C4-2B (cell line): ENCODE measurements at regions not wholly inside any gene's neighbourhood (a gene's known extent, or its start where the extent isn't known, plus 50 kb on each side); places are given as distances from the start of the nearest gene placed in this dataset.
A peak's percentile ranks its signal among the peaks of the same experiment; 100 is the strongest.

Experiments
- H3K27ac ChIP-seq: fragments of 450-650 bp; 2 replicates; pipeline ENCODE4 v1.5.1; 2017
- ZFX ChIP-seq: fragments of 450-650 bp; IDR thresholded peaks from 2 replicates; pipeline ENCODE4 v1.6.1; 2017
- TF ChIP-seq, protein P1 (sequence below): fragments of 450-650 bp; conservative IDR thresholded peaks from 2 replicates; pipeline ENCODE4 v1.5.1; 2017; ENCODE audit warnings: mild to moderate bottlenecking

DNA sequence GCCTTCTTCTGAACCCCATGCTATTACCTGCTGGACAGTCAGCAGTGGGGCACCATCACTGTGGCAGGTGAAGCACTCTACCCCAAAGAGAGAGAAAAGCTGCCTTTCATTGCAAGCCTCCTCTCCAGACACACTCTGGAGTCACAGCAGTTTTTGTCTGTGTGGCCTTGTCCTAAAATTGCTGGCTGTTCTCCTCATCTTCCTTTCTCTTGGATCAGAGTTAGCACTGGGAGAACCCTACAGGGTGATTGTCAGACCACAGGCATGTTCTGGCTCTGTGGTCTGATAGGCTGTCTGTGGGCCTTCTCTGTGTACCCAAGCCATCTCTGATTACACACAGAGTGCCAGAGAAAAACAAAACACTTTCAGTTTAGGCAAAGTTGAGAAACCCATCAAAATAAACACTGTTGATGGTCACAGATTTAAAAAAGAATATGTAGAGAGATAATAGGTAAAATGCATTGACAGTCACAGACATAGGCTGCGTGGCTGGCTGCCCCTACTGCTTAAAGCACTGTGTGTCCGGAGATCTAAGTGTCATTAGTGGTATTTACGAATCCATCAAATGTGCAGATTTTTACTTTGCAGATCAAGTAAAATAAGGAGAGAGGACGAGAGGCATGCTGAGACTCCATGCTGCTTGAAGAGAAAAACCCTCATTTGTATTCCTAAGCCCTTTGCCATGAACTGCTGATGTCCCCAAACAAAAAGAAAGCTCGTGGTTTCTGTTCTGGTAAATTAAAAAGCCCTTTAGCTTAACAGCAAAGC, 689.9 kb downstream of the TUSC7 start:
- TF ChIP-seq ZFX, result no peak
- TF ChIP-seq, protein P1, sequence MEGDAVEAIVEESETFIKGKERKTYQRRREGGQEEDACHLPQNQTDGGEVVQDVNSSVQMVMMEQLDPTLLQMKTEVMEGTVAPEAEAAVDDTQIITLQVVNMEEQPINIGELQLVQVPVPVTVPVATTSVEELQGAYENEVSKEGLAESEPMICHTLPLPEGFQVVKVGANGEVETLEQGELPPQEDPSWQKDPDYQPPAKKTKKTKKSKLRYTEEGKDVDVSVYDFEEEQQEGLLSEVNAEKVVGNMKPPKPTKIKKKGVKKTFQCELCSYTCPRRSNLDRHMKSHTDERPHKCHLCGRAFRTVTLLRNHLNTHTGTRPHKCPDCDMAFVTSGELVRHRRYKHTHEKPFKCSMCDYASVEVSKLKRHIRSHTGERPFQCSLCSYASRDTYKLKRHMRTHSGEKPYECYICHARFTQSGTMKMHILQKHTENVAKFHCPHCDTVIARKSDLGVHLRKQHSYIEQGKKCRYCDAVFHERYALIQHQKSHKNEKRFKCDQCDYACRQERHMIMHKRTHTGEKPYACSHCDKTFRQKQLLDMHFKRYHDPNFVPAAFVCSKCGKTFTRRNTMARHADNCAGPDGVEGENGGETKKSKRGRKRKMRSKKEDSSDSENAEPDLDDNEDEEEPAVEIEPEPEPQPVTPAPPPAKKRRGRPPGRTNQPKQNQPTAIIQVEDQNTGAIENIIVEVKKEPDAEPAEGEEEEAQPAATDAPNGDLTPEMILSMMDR, result no peak
- H3K27ac ChIP-seq, result no peak overlapping the region

DNA sequence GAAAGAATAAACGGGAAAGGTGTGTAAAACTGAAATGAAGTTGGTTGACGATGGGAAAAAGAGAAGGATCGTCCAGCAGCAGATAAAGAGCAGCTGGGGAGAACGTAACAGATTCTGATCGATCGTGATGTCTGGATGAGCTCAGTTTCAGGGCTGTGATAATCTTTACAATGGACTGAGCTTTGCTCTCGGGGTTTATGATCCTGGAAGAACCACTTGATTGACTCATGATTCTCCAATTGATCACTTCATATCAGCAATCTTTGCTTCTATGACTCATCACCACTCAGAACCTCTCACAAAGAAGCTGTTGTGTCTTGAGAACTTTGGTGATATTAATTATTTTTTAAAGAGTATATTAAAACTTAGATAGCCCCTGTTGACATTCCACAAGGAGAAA, 690.7 kb downstream of the TUSC7 start:
- H3K27ac ChIP-seq, result no peak overlapping the region
- TF ChIP-seq ZFX, result no peak
- TF ChIP-seq, protein P1, result no peak

- no peak for TF ChIP-seq ZFX
- TF ChIP-seq, protein P1, result no peak
- no peak overlapping the region for H3K27ac ChIP-seq
These were observed 694.6 kb downstream of the TUSC7 start for GRCh38 chr3:117404141-117404540.

DNA sequence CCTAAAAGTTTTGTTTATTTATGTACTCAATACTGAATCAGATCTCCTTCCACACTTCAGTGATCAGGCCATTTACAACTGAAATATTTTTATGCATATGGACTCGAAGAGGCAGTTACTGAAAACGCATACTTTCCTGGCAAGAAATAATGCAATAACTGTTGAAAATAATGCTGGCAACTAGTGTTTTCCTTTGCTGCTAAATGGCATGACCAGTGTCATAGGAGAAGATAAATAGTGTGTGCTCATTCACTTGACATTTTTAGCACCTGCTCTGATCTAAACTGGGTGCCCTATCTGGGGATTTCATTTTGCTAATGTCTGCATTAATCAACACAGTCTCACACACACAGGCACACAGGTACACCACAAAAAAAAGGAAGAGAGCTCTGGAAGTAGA, 695.2 kb downstream of the TUSC7 start:
- no peak overlapping the region for H3K27ac ChIP-seq
- no peak for TF ChIP-seq ZFX
- TF ChIP-seq, protein P1, result no peak

DNA sequence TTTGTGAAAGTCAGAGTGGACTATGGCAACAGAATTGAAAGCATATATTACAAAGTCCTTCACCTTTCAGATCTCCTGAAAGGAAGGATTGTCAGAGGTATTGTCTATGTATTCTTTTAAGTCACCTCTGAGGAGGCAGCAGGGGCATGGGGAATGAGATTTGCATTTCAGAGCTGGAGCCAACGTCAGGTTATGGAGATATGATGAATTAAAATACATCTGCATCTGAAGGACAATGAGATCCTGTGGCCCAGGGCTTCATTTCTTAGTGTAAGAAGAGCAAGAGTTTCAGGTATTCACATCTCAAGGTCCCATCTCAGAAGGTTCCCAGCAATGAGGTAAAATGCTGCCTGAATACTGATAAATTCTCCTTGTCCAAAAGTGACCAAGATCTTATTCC, 695.8 kb downstream of the TUSC7 start:
- H3K27ac ChIP-seq, result no peak overlapping the region
- TF ChIP-seq, protein P1, result no peak

GRCh38 chr3:117407317-117407716, 697.7 kb downstream of the TUSC7 start:
- TF ChIP-seq, protein P1, result peak; percentile 77
- TF ChIP-seq ZFX, result no peak
- no peak overlapping the region for H3K27ac ChIP-seq

- H3K27ac ChIP-seq, result no peak overlapping the region
- TF ChIP-seq, protein P1, result no peak
- no peak for TF ChIP-seq ZFX
These were observed 699.2 kb downstream of the TUSC7 start for GRCh38 chr3:117408811-117409210.
